ENCODE measurements at regions not wholly inside any gene's neighbourhood (a gene's known extent, or its start where the extent isn't known, plus 50 kb on each side); places are given as distances from the start of the nearest gene placed in this dataset.

GRCh38 chr2:163198007-163198406 is 359.4 kb upstream of the KCNH7 start:
- no peaks in the 10 kb centered on the region for H3K9me3 ChIP-seq (ENCODE audit: control insufficient read depth, low read length)
- H3K4me3 ChIP-seq (ENCODE audit: extremely low read depth, insufficient read depth, low read length, poor library complexity, severe bottlenecking), result no peak overlapping the region
- no peak overlapping the region for H3K27ac ChIP-seq (ENCODE audit: low read depth, low read length, severe bottlenecking)
- 86% methylated on average over 1 of the region's 1 CpG; no CpG with 5 or more reads in 1 of the 2 experiments for WGBS, 2 experiments (ENCODE audit: insufficient coverage in 2 of 2)
- no peaks in the 10 kb centered on the region for H3K36me3 ChIP-seq (ENCODE audit: control insufficient read depth, insufficient read depth, low read length)
- no peaks in the 10 kb centered on the region for H3K4me1 ChIP-seq (ENCODE audit: control insufficient read depth, insufficient read depth, low read length, poor library complexity, severe bottlenecking)

- Histone ChIP-seq H3K4me3 (ENCODE audit: extremely low read depth, insufficient read depth, low read length, poor library complexity, severe bottlenecking) (no peak overlapping the region), H3K4me1 (ENCODE audit: control insufficient read depth, insufficient read depth, low read length, poor library complexity, severe bottlenecking) (no peaks in the 10 kb centered on the region), H3K36me3 (ENCODE audit: control insufficient read depth, insufficient read depth, low read length) (no peaks in the 10 kb centered on the region), H3K9me3 (ENCODE audit: control insufficient read depth, low read length) (no peaks in the 10 kb centered on the region), H3K27ac (ENCODE audit: low read depth, low read length, severe bottlenecking) (no peak overlapping the region)
Observed at GRCh38 chr2:163191372-163191771, 352.8 kb upstream of the KCNH7 start.

- WGBS, 2 experiments (ENCODE audit: insufficient coverage in 2 of 2), result 87 to 100% methylated on average over 1 to 3 of the region's 7 CpGs
Observed at GRCh38 chr2:163187995-163188655, 349.6 kb upstream of the KCNH7 start.

GRCh38 chr2:163187119-163187518 is 348.6 kb upstream of the KCNH7 start:
- WGBS, 2 experiments (ENCODE audit: insufficient coverage in 2 of 2), result 57% methylated on average over 1 of the region's 2 CpGs; no CpG with 5 or more reads in 1 of the 2 experiments
- H3K27ac ChIP-seq (ENCODE audit: low read depth, low read length, severe bottlenecking), result no peak overlapping the region
- H3K4me1 ChIP-seq (ENCODE audit: control insufficient read depth, insufficient read depth, low read length, poor library complexity, severe bottlenecking), result no peaks in the 10 kb centered on the region
- H3K4me3 ChIP-seq (ENCODE audit: extremely low read depth, insufficient read depth, low read length, poor library complexity, severe bottlenecking), result no peak overlapping the region
- H3K36me3 ChIP-seq (ENCODE audit: control insufficient read depth, insufficient read depth, low read length), result no peaks in the 10 kb centered on the region
- H3K9me3 ChIP-seq (ENCODE audit: control insufficient read depth, low read length), result no peaks in the 10 kb centered on the region

More at GRCh38 chr2:163187995-163188655, 349.6 kb upstream of the KCNH7 start:
- Histone ChIP-seq H3K9me3 (ENCODE audit: control insufficient read depth, low read length) (no peaks in the 10 kb centered on the region), H3K4me1 (ENCODE audit: control insufficient read depth, insufficient read depth, low read length, poor library complexity, severe bottlenecking) (no peaks in the 10 kb centered on the region), H3K4me3 (ENCODE audit: extremely low read depth, insufficient read depth, low read length, poor library complexity, severe bottlenecking) (no peak overlapping the region), H3K27ac (ENCODE audit: low read depth, low read length, severe bottlenecking) (no peak overlapping the region), H3K36me3 (ENCODE audit: control insufficient read depth, insufficient read depth, low read length) (no peaks in the 10 kb centered on the region)

- Histone ChIP-seq H3K4me3 (ENCODE audit: extremely low read depth, insufficient read depth, low read length, poor library complexity, severe bottlenecking) (no peak overlapping the region), H3K4me1 (ENCODE audit: control insufficient read depth, insufficient read depth, low read length, poor library complexity, severe bottlenecking) (no peaks in the 10 kb centered on the region), H3K9me3 (ENCODE audit: control insufficient read depth, low read length) (no peaks in the 10 kb centered on the region), H3K27ac (ENCODE audit: low read depth, low read length, severe bottlenecking) (no peak overlapping the region), H3K36me3 (ENCODE audit: control insufficient read depth, insufficient read depth, low read length) (no peaks in the 10 kb centered on the region)
- no CpG with 5 or more reads among the region's 2 CpGs for WGBS, 2 experiments (ENCODE audit: insufficient coverage in 2 of 2)
Observed at GRCh38 chr2:163185160-163185559, 346.6 kb upstream of the KCNH7 start.

GRCh38 chr2:163182764-163183354 is 344.3 kb upstream of the KCNH7 start:
- Histone ChIP-seq H3K4me1 (ENCODE audit: control insufficient read depth, insufficient read depth, low read length, poor library complexity, severe bottlenecking) (no peaks in the 10 kb centered on the region), H3K9me3 (ENCODE audit: control insufficient read depth, low read length) (no peaks in the 10 kb centered on the region), H3K4me3 (ENCODE audit: extremely low read depth, insufficient read depth, low read length, poor library complexity, severe bottlenecking) (no peak overlapping the region), H3K36me3 (ENCODE audit: control insufficient read depth, insufficient read depth, low read length) (no peaks in the 10 kb centered on the region), H3K27ac (ENCODE audit: low read depth, low read length, severe bottlenecking) (no peak overlapping the region)
- no CpG with 5 or more reads among the region's 2 CpGs for WGBS, 2 experiments (ENCODE audit: insufficient coverage in 2 of 2)

- Histone ChIP-seq H3K4me3 (ENCODE audit: extremely low read depth, insufficient read depth, low read length, poor library complexity, severe bottlenecking) (no peak overlapping the region), H3K4me1 (ENCODE audit: control insufficient read depth, insufficient read depth, low read length, poor library complexity, severe bottlenecking) (peaks cover 6% of the 10 kb centered on the region), H3K27ac (ENCODE audit: low read depth, low read length, severe bottlenecking) (no peak overlapping the region), H3K9me3 (ENCODE audit: control insufficient read depth, low read length) (no peaks in the 10 kb centered on the region), H3K36me3 (ENCODE audit: control insufficient read depth, insufficient read depth, low read length) (no peaks in the 10 kb centered on the region)
- WGBS, 2 experiments (ENCODE audit: insufficient coverage in 2 of 2), result 80 to 100% methylated on average over 1 of the region's 3 CpGs
Observed at GRCh38 chr2:163177592-163177991, 339.0 kb upstream of the KCNH7 start.

GRCh38 chr2:163175294-163175693 is 336.7 kb upstream of the KCNH7 start:
- WGBS, 2 experiments (ENCODE audit: insufficient coverage in 2 of 2), result 93 to 94% methylated on average over 2 of the region's 2 CpGs
- no peaks in the 10 kb centered on the region for H3K9me3 ChIP-seq (ENCODE audit: control insufficient read depth, low read length)

GRCh38 chr2:163173591-163173990 is 335.0 kb upstream of the KCNH7 start:
- no peak overlapping the region for H3K4me3 ChIP-seq (ENCODE audit: extremely low read depth, insufficient read depth, low read length, poor library complexity, severe bottlenecking)
- no peaks in the 10 kb centered on the region for H3K9me3 ChIP-seq (ENCODE audit: control insufficient read depth, low read length)
- H3K27ac ChIP-seq (ENCODE audit: low read depth, low read length, severe bottlenecking), result no peak overlapping the region
- 86 to 88% methylated on average over 1 of the region's 1 CpG for WGBS, 2 experiments (ENCODE audit: insufficient coverage in 2 of 2)
- H3K36me3 ChIP-seq (ENCODE audit: control insufficient read depth, insufficient read depth, low read length), result no peaks in the 10 kb centered on the region
- peaks cover 6% of the 10 kb centered on the region for H3K4me1 ChIP-seq (ENCODE audit: control insufficient read depth, insufficient read depth, low read length, poor library complexity, severe bottlenecking)

More at GRCh38 chr2:163175294-163175693, 336.7 kb upstream of the KCNH7 start:
- H3K36me3 ChIP-seq (ENCODE audit: control insufficient read depth, insufficient read depth, low read length), result no peaks in the 10 kb centered on the region
- no peak overlapping the region for H3K4me3 ChIP-seq (ENCODE audit: extremely low read depth, insufficient read depth, low read length, poor library complexity, severe bottlenecking)
- no peak overlapping the region for H3K27ac ChIP-seq (ENCODE audit: low read depth, low read length, severe bottlenecking)
- peaks cover 6% of the 10 kb centered on the region for H3K4me1 ChIP-seq (ENCODE audit: control insufficient read depth, insufficient read depth, low read length, poor library complexity, severe bottlenecking)

- H3K27ac ChIP-seq (ENCODE audit: low read depth, low read length, severe bottlenecking), result no peak overlapping the region
- no peaks in the 10 kb centered on the region for H3K36me3 ChIP-seq (ENCODE audit: control insufficient read depth, insufficient read depth, low read length)
- no peaks in the 10 kb centered on the region for H3K9me3 ChIP-seq (ENCODE audit: control insufficient read depth, low read length)
- no peak overlapping the region for H3K4me3 ChIP-seq (ENCODE audit: extremely low read depth, insufficient read depth, low read length, poor library complexity, severe bottlenecking)
- H3K4me1 ChIP-seq (ENCODE audit: control insufficient read depth, insufficient read depth, low read length, poor library complexity, severe bottlenecking), result peaks cover 6% of the 10 kb centered on the region
- WGBS, 2 experiments (ENCODE audit: insufficient coverage in 2 of 2), result 29 to 38% methylated on average over 1 of the region's 2 CpGs
Observed at GRCh38 chr2:163171786-163172530, 333.4 kb upstream of the KCNH7 start.

Measured in mesodermal cell (in vitro differentiated cells).